Trophoblast cell (in vitro differentiated cells and primary cell): ENCODE measurements at regions not wholly inside any gene's neighbourhood (a gene's known extent, or its start where the extent isn't known, plus 50 kb on each side); places are given as distances from the start of the nearest gene placed in this dataset.

Experiments used
- DNase-seq, 2 donors: peaks; one replicate each; pipeline ENCODE4 v3.0.0-alpha.2; 2016
- H2AFZ ChIP-seq: 2 replicates; pipeline ENCODE4 v1.6.1; 2013; ENCODE audit warnings: low read length, moderate library complexity, mild to moderate bottlenecking; ENCODE audit not compliant: insufficient read depth, poor library complexity
- H2AK5ac ChIP-seq: 2 replicates; pipeline ENCODE4 v1.6.1; 2013; ENCODE audit warnings: mild to moderate bottlenecking, low read length
- H2BK120ac ChIP-seq: 2 replicates; pipeline ENCODE4 v1.6.1; 2013; ENCODE audit warnings: low read length, mild to moderate bottlenecking, moderate library complexity; ENCODE audit not compliant: insufficient read depth, poor library complexity
- H2BK12ac ChIP-seq: 2 replicates; pipeline ENCODE4 v1.6.1; 2013; ENCODE audit warnings: mild to moderate bottlenecking, low read length, moderate library complexity
- H2BK5ac ChIP-seq: 2 replicates; pipeline ENCODE4 v1.6.1; 2013; ENCODE audit warnings: low read length, low read depth, moderate library complexity, mild to moderate bottlenecking; ENCODE audit not compliant: poor library complexity
- H3K14ac ChIP-seq: 2 replicates; pipeline ENCODE4 v1.6.1; 2013; ENCODE audit warnings: mild to moderate bottlenecking, low read length
- H3K18ac ChIP-seq: 2 replicates; pipeline ENCODE4 v1.6.1; 2013; ENCODE audit warnings: mild to moderate bottlenecking, low read length
- H3K23ac ChIP-seq: 2 replicates; pipeline ENCODE4 v1.6.1; 2013; ENCODE audit warnings: low read length
- H3K27ac ChIP-seq: 2 replicates; pipeline ENCODE4 v1.5.1; 2013; ENCODE audit warnings: low read depth, mild to moderate bottlenecking, inconsistent platforms, low read length, moderate library complexity
- H3K27me3 ChIP-seq: 2 replicates; pipeline ENCODE4 v1.6.1; 2013; ENCODE audit warnings: inconsistent platforms, mild to moderate bottlenecking, low read length, moderate library complexity; ENCODE audit not compliant: insufficient read depth
- H3K36me3 ChIP-seq, 2 experiments: 1 replicate in 1 of 2; 2 replicates in 1 of 2; pipeline ENCODE4 v1.6.1; 2013; ENCODE audit warnings: low read length in 2 of 2, mild to moderate bottlenecking in 2 of 2, moderate library complexity in 1 of 2; ENCODE audit not compliant: insufficient read depth in 2 of 2, control insufficient read depth in 1 of 2
- H3K4ac ChIP-seq: 2 replicates; pipeline ENCODE4 v1.6.1; 2013; ENCODE audit warnings: low read depth, mild to moderate bottlenecking, low read length, moderate library complexity
- H3K4me1 ChIP-seq, 2 experiments: 1 replicate in 1 of 2; 2 replicates in 1 of 2; pipeline ENCODE4 v1.6.1; 2013; ENCODE audit warnings: low read length in 2 of 2, mild to moderate bottlenecking in 2 of 2, moderate library complexity in 1 of 2; ENCODE audit not compliant: insufficient read depth in 2 of 2, control insufficient read depth in 1 of 2
- H3K4me2 ChIP-seq: 2 replicates; pipeline ENCODE4 v1.6.1; 2013; ENCODE audit warnings: inconsistent platforms, mild to moderate bottlenecking, low read length, moderate library complexity
- H3K4me3 ChIP-seq: 2 replicates; pipeline ENCODE4 v1.5.1; 2013; ENCODE audit warnings: mild to moderate bottlenecking, low read depth, low read length, inconsistent platforms
- H3K79me1 ChIP-seq: one replicate; pipeline ENCODE4 v1.6.1; 2013; ENCODE audit warnings: low read length
- H3K79me2 ChIP-seq: 2 replicates; pipeline ENCODE4 v1.6.1; 2013; ENCODE audit warnings: low read length, mild to moderate bottlenecking; ENCODE audit not compliant: control insufficient read depth, insufficient read depth, poor library complexity
- H3K9ac ChIP-seq: 2 replicates; pipeline ENCODE4 v1.6.1; 2013; ENCODE audit warnings: mild to moderate bottlenecking, low read length
- H3K9me3 ChIP-seq: 2 replicates; pipeline ENCODE4 v1.6.1; 2013; ENCODE audit warnings: low read depth, mild to moderate bottlenecking, control low read depth, inconsistent platforms, low read length; ENCODE audit not compliant: insufficient read depth
- H4K12ac ChIP-seq: 2 replicates; pipeline ENCODE4 v1.6.1; 2013; ENCODE audit warnings: low read depth, mild to moderate bottlenecking, low read length, moderate library complexity
- H4K8ac ChIP-seq: 2 replicates; pipeline ENCODE4 v1.6.1; 2013; ENCODE audit warnings: low read depth, mild to moderate bottlenecking, low read length, moderate library complexity
- H4K91ac ChIP-seq: one replicate; pipeline ENCODE4 v1.6.1; 2013; ENCODE audit warnings: low read depth, mild to moderate bottlenecking, low read length, moderate library complexity
- WGBS: extraction: QIAGEN DNeasy Blood & Tissue Kit; methylation state at CpG from one replicate; pipeline ENCODE4 v1.1.7; 2013; ENCODE audit warnings: missing lambda C conversion rate; ENCODE audit not compliant: insufficient read length, insufficient coverage; ENCODE audit errors: extremely low coverage; 5-methylcytosine and 5-hydroxymethylcytosine counted together

DNA sequence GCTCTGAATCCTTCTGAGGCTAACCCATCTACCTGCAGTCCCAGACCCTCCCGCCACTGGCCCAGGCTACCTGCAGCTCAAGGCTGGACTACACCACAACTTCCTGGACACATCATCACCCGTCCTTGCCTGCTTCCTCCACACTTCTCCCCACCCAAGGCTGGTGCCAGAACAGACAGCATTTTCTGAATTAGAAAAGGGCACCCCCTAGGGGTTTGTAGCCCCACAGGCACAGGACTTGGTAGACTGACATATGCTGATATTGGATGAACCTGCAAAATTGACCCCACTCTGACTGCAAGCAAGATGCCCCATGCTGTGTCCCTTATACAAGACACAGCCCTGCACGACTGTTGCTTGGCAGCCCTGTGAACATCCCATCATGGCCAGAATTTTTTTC, 271.5 kb upstream of the C16orf82 start:
- no CpG with 5 or more reads among the region's 3 CpGs for WGBS
- H3K27me3 ChIP-seq: no peaks in the 10 kb centered on the region
- no peak for DNase-seq
- H3K9ac ChIP-seq: no peak overlapping the region
- H3K9me3 ChIP-seq: peaks cover 2% of the 10 kb centered on the region
- H3K4ac ChIP-seq: no peak overlapping the region
- no peak overlapping the region for H2BK12ac ChIP-seq
- no peaks in the 10 kb centered on the region for H3K4me1 ChIP-seq
- H2AFZ ChIP-seq: no peak overlapping the region
- H4K8ac ChIP-seq: no peak overlapping the region
- H3K4me3 ChIP-seq: no peak overlapping the region
- H3K36me3 ChIP-seq: no peaks in the 10 kb centered on the region
- no peak overlapping the region for H3K27ac ChIP-seq
- H2AK5ac ChIP-seq: no peak overlapping the region
- H3K79me1 ChIP-seq: no peaks in the 10 kb centered on the region
- no peak overlapping the region for H3K23ac ChIP-seq
- H4K12ac ChIP-seq: no peak overlapping the region
- H4K91ac ChIP-seq: no peak overlapping the region
- H3K79me2 ChIP-seq: no peaks in the 10 kb centered on the region
- H3K14ac ChIP-seq: no peak overlapping the region
- H2BK120ac ChIP-seq: no peak overlapping the region
- H3K18ac ChIP-seq: no peak overlapping the region
- H3K4me2 ChIP-seq: no peak overlapping the region
- no peak overlapping the region for H2BK5ac ChIP-seq

- no CpG with 5 or more reads among the region's 3 CpGs for WGBS
These were observed 265.1 kb upstream of the C16orf82 start for GRCh38 chr16:26801628-26802027.

GRCh38 chr16:26802440-26802839, 264.3 kb upstream of the C16orf82 start:
- Histone ChIP-seq H3K9me3 (peaks cover 2% of the 10 kb centered on the region), H3K4me2 (no peak overlapping the region), H3K27me3 (no peaks in the 10 kb centered on the region), H4K91ac (no peak overlapping the region), H2BK120ac (no peak overlapping the region), H3K18ac (no peak overlapping the region), H2BK5ac (no peak overlapping the region), H3K4ac (no peak overlapping the region), H3K79me1 (no peaks in the 10 kb centered on the region), H3K23ac (no peak overlapping the region), H4K8ac (no peak overlapping the region), H2AK5ac (no peak overlapping the region), H3K9ac (no peak overlapping the region), H3K79me2 (no peaks in the 10 kb centered on the region), H3K4me1 (no peaks in the 10 kb centered on the region), H3K14ac (no peak overlapping the region), H4K12ac (no peak overlapping the region), H3K4me3 (no peak overlapping the region), H3K36me3 (no peaks in the 10 kb centered on the region), H3K27ac (no peak overlapping the region), H2AFZ (no peak overlapping the region), H2BK12ac (no peak overlapping the region)
- WGBS: no CpG with 5 or more reads among the region's 4 CpGs
- no peak for DNase-seq

More at GRCh38 chr16:26801628-26802027, 265.1 kb upstream of the C16orf82 start:
- Histone ChIP-seq H4K8ac (no peak overlapping the region), H3K4me2 (no peak overlapping the region), H3K14ac (no peak overlapping the region), H2BK5ac (no peak overlapping the region), H2BK120ac (no peak overlapping the region), H3K23ac (no peak overlapping the region), H3K9me3 (peaks cover 2% of the 10 kb centered on the region), H3K27me3 (no peaks in the 10 kb centered on the region), H3K4ac (no peak overlapping the region), H3K4me3 (no peak overlapping the region), H4K91ac (no peak overlapping the region), H3K79me1 (no peaks in the 10 kb centered on the region), H3K18ac (no peak overlapping the region), H2BK12ac (no peak overlapping the region), H3K36me3 (no peaks in the 10 kb centered on the region), H3K4me1 (no peaks in the 10 kb centered on the region), H2AK5ac (no peak overlapping the region), H3K9ac (no peak overlapping the region), H3K27ac (no peak overlapping the region), H4K12ac (no peak overlapping the region), H3K79me2 (no peaks in the 10 kb centered on the region), H2AFZ (no peak overlapping the region)
- no peak for DNase-seq

GRCh38 chr16:26802965-26803364, 263.8 kb upstream of the C16orf82 start:
- Histone ChIP-seq H3K36me3 (no peaks in the 10 kb centered on the region), H3K4me3 (no peak overlapping the region), H3K27ac (no peak overlapping the region), H3K4me1 (no peaks in the 10 kb centered on the region), H2AK5ac (no peak overlapping the region), H3K79me1 (no peaks in the 10 kb centered on the region), H3K79me2 (no peaks in the 10 kb centered on the region), H3K4me2 (no peak overlapping the region), H2BK120ac (no peak overlapping the region), H2AFZ (no peak overlapping the region), H3K27me3 (no peaks in the 10 kb centered on the region), H4K12ac (no peak overlapping the region), H3K23ac (no peak overlapping the region), H4K91ac (no peak overlapping the region), H3K9ac (no peak overlapping the region), H3K18ac (no peak overlapping the region), H3K4ac (no peak overlapping the region), H2BK5ac (no peak overlapping the region), H2BK12ac (no peak overlapping the region), H3K9me3 (peaks cover 2% of the 10 kb centered on the region), H3K14ac (no peak overlapping the region), H4K8ac (no peak overlapping the region)
- DNase-seq: no peak
